H9 (cell line): ENCODE measurements at regions not wholly inside any gene's neighbourhood (a gene's known extent, or its start where the extent isn't known, plus 50 kb on each side); places are given as distances from the start of the nearest gene placed in this dataset.

ENCODE experiments used
- DNase-seq: peaks from one replicate; pipeline ENCODE4 v3.0.0-alpha.2; 2017
- H2AFZ ChIP-seq: one replicate; pipeline ENCODE4 v1.6.1; 2013; ENCODE audit warnings: mild to moderate bottlenecking, low read length, control low read depth, moderate library complexity
- H2AK5ac ChIP-seq: 2 replicates; pipeline ENCODE4 v1.6.1; 2013; ENCODE audit warnings: low read length, control low read depth, mixed read lengths; ENCODE audit not compliant: insufficient read length
- H2BK120ac ChIP-seq: one replicate; pipeline ENCODE4 v1.6.1; 2013; ENCODE audit warnings: low read depth, mild to moderate bottlenecking, low read length, control low read depth, inconsistent platforms; ENCODE audit not compliant: poor library complexity, severe bottlenecking
- H2BK12ac ChIP-seq: 2 replicates; pipeline ENCODE4 v1.6.1; 2013; ENCODE audit warnings: low read length, control low read depth, mixed read lengths, low read depth; ENCODE audit not compliant: insufficient read length
- H2BK15ac ChIP-seq: 2 replicates; pipeline ENCODE4 v1.6.1; 2013; ENCODE audit warnings: low read depth, low read length, control low read depth
- H2BK20ac ChIP-seq: one replicate; pipeline ENCODE4 v1.6.1; 2013; ENCODE audit warnings: low read depth, mild to moderate bottlenecking, low read length, control low read depth, inconsistent platforms; ENCODE audit not compliant: poor library complexity, severe bottlenecking
- H2BK5ac ChIP-seq: 2 replicates; pipeline ENCODE4 v1.6.1; 2013; ENCODE audit warnings: low read length, control low read depth, mixed read lengths; ENCODE audit not compliant: insufficient read length
- H3K14ac ChIP-seq: 2 replicates; pipeline ENCODE4 v1.6.1; 2013; ENCODE audit warnings: low read length, control low read depth; ENCODE audit not compliant: insufficient read depth
- H3K18ac ChIP-seq: 2 replicates; pipeline ENCODE4 v1.6.1; 2013; ENCODE audit warnings: low read depth, mild to moderate bottlenecking, mixed read lengths, low read length, control low read depth; ENCODE audit not compliant: insufficient read length
- H3K23ac ChIP-seq: 2 replicates; pipeline ENCODE4 v1.6.1; 2013; ENCODE audit warnings: low read length, control low read depth, mixed read lengths, low read depth; ENCODE audit not compliant: insufficient read length
- H3K23me2 ChIP-seq: 2 replicates; pipeline ENCODE4 v1.6.1; 2013; ENCODE audit warnings: low read depth, mild to moderate bottlenecking, mixed read lengths, low read length, control low read depth; ENCODE audit not compliant: insufficient read length, poor library complexity, severe bottlenecking
- H3K27ac ChIP-seq: 2 replicates; pipeline ENCODE4 v1.5.1; 2013; ENCODE audit warnings: low read length, control low read depth, mixed read lengths, low read depth; ENCODE audit not compliant: insufficient read length
- H3K27me3 ChIP-seq: 2 replicates; pipeline ENCODE4 v1.6.1; 2013; ENCODE audit warnings: low read length, control low read depth, inconsistent platforms; ENCODE audit not compliant: insufficient read depth
- H3K4ac ChIP-seq: 2 replicates; pipeline ENCODE4 v1.6.1; 2013; ENCODE audit warnings: low read depth, mild to moderate bottlenecking, control low read depth, inconsistent platforms, low read length, moderate library complexity
- H3K4me1 ChIP-seq: 2 replicates; pipeline ENCODE4 v1.6.1; 2013; ENCODE audit warnings: low read length, control low read depth, inconsistent platforms; ENCODE audit not compliant: insufficient read depth
- H3K4me2 ChIP-seq: 2 replicates; pipeline ENCODE4 v1.6.1; 2013; ENCODE audit warnings: low read length, control low read depth, mixed read lengths; ENCODE audit not compliant: insufficient read length, insufficient read depth
- H3K56ac ChIP-seq: 2 replicates; pipeline ENCODE4 v1.6.1; 2013; ENCODE audit warnings: low read depth, mild to moderate bottlenecking, mixed read lengths, low read length, control low read depth; ENCODE audit not compliant: insufficient read length
- H3K79me1 ChIP-seq: 2 replicates; pipeline ENCODE4 v1.6.1; 2013; ENCODE audit warnings: low read depth, mild to moderate bottlenecking, moderate library complexity, low read length, control low read depth, inconsistent platforms; ENCODE audit not compliant: insufficient read depth, poor library complexity, severe bottlenecking
- H3K79me2 ChIP-seq: 2 replicates; pipeline ENCODE4 v1.6.1; 2013; ENCODE audit warnings: low read length, control low read depth, inconsistent platforms; ENCODE audit not compliant: insufficient read depth
- H3K9ac ChIP-seq: 2 replicates; pipeline ENCODE4 v1.6.1; 2013; ENCODE audit warnings: low read length, control low read depth, mixed read lengths; ENCODE audit not compliant: insufficient read length; ENCODE audit errors: extremely low read depth
- H3K9me3 ChIP-seq: one replicate; pipeline ENCODE4 v1.6.1; 2013; ENCODE audit warnings: low read depth, low read length, inconsistent platforms; ENCODE audit not compliant: control insufficient read depth
- H3T11ph ChIP-seq: one replicate; pipeline ENCODE4 v1.6.1; 2013; ENCODE audit warnings: mild to moderate bottlenecking, low read length, control low read depth, inconsistent platforms
- H4K20me1 ChIP-seq: one replicate; pipeline ENCODE4 v1.6.1; 2013; ENCODE audit not compliant: control insufficient read depth, insufficient read length, insufficient read depth
- H4K5ac ChIP-seq: 2 replicates; pipeline ENCODE4 v1.6.1; 2013; ENCODE audit warnings: low read depth, mild to moderate bottlenecking, mixed read lengths, low read length, control low read depth; ENCODE audit not compliant: insufficient read length
- H4K8ac ChIP-seq: replicated peaks from 2 replicates; pipeline ENCODE4 v1.6.1; 2013; ENCODE audit warnings: low read length, control low read depth, mixed read lengths, low read depth; ENCODE audit not compliant: insufficient read length
- H4K91ac ChIP-seq: 2 replicates; pipeline ENCODE4 v1.6.1; 2013; ENCODE audit warnings: low read depth, mild to moderate bottlenecking, moderate library complexity, mixed read lengths, low read length, control low read depth; ENCODE audit not compliant: insufficient read length
- H3K27ac Mint-ChIP-seq, 3 experiments: 2 replicates in 2 of 3; 3 replicates in 1 of 3; pipeline ENCODE4 v1.8.0; 2020 to 2021; ENCODE audit warnings: mixed read lengths in 3 of 3, mild to moderate bottlenecking in 1 of 3, moderate library complexity in 1 of 3
- H3K27me3 Mint-ChIP-seq: 2 replicates; pipeline ENCODE4 v1.8.0; 2021; ENCODE audit warnings: low read depth, mild to moderate bottlenecking, moderate library complexity, mixed read lengths
- H3K36me3 Mint-ChIP-seq, 3 experiments: 2 replicates in 2 of 3; 3 replicates in 1 of 3; pipeline ENCODE4 v1.8.0; 2020 to 2021; ENCODE audit warnings: low read depth in 3 of 3, mixed read lengths in 3 of 3; ENCODE audit not compliant: insufficient read depth in 1 of 3
- H3K4me1 Mint-ChIP-seq, 2 experiments: 2 replicates each; pipeline ENCODE4 v1.8.0; 2020; ENCODE audit warnings: mixed read lengths in 2 of 2
- H3K4me3 Mint-ChIP-seq, 2 experiments: 2 replicates in 1 of 2; 3 replicates in 1 of 2; pipeline ENCODE4 v1.8.0; 2020 to 2021; ENCODE audit warnings: mild to moderate bottlenecking in 2 of 2, mixed read lengths in 2 of 2, moderate library complexity in 1 of 2
- H3K9me3 Mint-ChIP-seq, 2 experiments: 2 replicates in 1 of 2; 3 replicates in 1 of 2; pipeline ENCODE4 v1.8.0; 2020; ENCODE audit warnings: mild to moderate bottlenecking in 2 of 2, mixed read lengths in 2 of 2, moderate library complexity in 1 of 2
- WGBS: extraction: QIAGEN DNeasy Blood & Tissue Kit; methylation state at CpG from one replicate; pipeline ENCODE4 v1.1.7; 2013; ENCODE audit warnings: missing lambda C conversion rate, low lambda C conversion rate, mixed read lengths; ENCODE audit not compliant: insufficient read length; ENCODE audit errors: extremely low coverage; 5-methylcytosine and 5-hydroxymethylcytosine counted together
- TF ChIP-seq, protein P1 (sequence below): fragments of 200-600 bp; sonication (generic); conservative IDR thresholded peaks from 3 replicates; pipeline ENCODE4 v1.8.0; 2021; ENCODE audit warnings: antibody characterized with exemption, mild to moderate bottlenecking

GRCh38 chrX:23603501-23603900, 63.8 kb upstream of the PRDX4 start:
- WGBS, result no CpG with 5 or more reads among the region's 1 CpG
- H3K4me2 ChIP-seq, result no peak overlapping the region
- no peak overlapping the region for H2BK15ac ChIP-seq
- H2BK12ac ChIP-seq, result no peak overlapping the region
- no peak overlapping the region for H2AFZ ChIP-seq
- no peak overlapping the region for H4K91ac ChIP-seq
- H3K79me1 ChIP-seq, result no peaks in the 10 kb centered on the region
- no peaks in the 10 kb centered on the region for H3K9me3 ChIP-seq
- no peaks in the 10 kb centered on the region for H4K20me1 ChIP-seq
- no peak overlapping the region for H3K18ac ChIP-seq
- no peak overlapping the region for H3K14ac ChIP-seq
- no peak overlapping the region for H2BK20ac ChIP-seq
- no peaks in the 10 kb centered on the region for H3K79me2 ChIP-seq
- no peak overlapping the region for H3K27ac Mint-ChIP-seq
- H3K23me2 ChIP-seq, result no peaks in the 10 kb centered on the region
- no peaks in the 10 kb centered on the region for H3K9me3 Mint-ChIP-seq
- H3K27ac ChIP-seq, result no peak overlapping the region
- no peak overlapping the region for H2AK5ac ChIP-seq
- TF ChIP-seq, protein P1, sequence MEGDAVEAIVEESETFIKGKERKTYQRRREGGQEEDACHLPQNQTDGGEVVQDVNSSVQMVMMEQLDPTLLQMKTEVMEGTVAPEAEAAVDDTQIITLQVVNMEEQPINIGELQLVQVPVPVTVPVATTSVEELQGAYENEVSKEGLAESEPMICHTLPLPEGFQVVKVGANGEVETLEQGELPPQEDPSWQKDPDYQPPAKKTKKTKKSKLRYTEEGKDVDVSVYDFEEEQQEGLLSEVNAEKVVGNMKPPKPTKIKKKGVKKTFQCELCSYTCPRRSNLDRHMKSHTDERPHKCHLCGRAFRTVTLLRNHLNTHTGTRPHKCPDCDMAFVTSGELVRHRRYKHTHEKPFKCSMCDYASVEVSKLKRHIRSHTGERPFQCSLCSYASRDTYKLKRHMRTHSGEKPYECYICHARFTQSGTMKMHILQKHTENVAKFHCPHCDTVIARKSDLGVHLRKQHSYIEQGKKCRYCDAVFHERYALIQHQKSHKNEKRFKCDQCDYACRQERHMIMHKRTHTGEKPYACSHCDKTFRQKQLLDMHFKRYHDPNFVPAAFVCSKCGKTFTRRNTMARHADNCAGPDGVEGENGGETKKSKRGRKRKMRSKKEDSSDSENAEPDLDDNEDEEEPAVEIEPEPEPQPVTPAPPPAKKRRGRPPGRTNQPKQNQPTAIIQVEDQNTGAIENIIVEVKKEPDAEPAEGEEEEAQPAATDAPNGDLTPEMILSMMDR, result no peak
- H2BK5ac ChIP-seq, result no peak overlapping the region
- DNase-seq, result no peak
- no peak overlapping the region for H3K9ac ChIP-seq
- H3T11ph ChIP-seq, result no peak overlapping the region
- no peaks in the 10 kb centered on the region for H3K4me1 ChIP-seq
- H3K36me3 Mint-ChIP-seq, result no peaks in the 10 kb centered on the region; a peak in 1 of 7 replicates
- no peak overlapping the region for H4K8ac ChIP-seq
- no peak overlapping the region for H3K4ac ChIP-seq
- no peaks in the 10 kb centered on the region for H3K27me3 Mint-ChIP-seq
- no peak overlapping the region for H3K23ac ChIP-seq
- no peak overlapping the region for H3K4me3 Mint-ChIP-seq
- H3K56ac ChIP-seq, result no peak overlapping the region
- no peak overlapping the region for H2BK120ac ChIP-seq
- H3K4me1 Mint-ChIP-seq, result 0 out of 4 replicates have a peak, but pooled peaks cover 0 to 2% of the 10 kb centered on the region in 2 experiments
- H3K27me3 ChIP-seq, result no peaks in the 10 kb centered on the region
- no peak overlapping the region for H4K5ac ChIP-seq
